Astrocyte (in vitro differentiated cells and primary cell): ENCODE measurements at regions not wholly inside any gene's neighbourhood (a gene's known extent, or its start where the extent isn't known, plus 50 kb on each side); places are given as distances from the start of the nearest gene placed in this dataset.

Experiments used
- DNase-seq: peaks from one replicate; pipeline ENCODE4 v3.0.0-alpha.2; 2010; ENCODE audit warnings: low read depth
- FAIRE-seq: peaks from 2 replicates; lab custom pipeline; 2011; peaks lifted over from hg19 to GRCh38; lab: Jason Lieb, UNC
- H2AFZ ChIP-seq: 2 replicates; pipeline ENCODE4 v1.6.0; 2012; ENCODE audit warnings: low read depth, low read length, inconsistent platforms
- H3K27ac ChIP-seq: 2 replicates; pipeline ENCODE4 v1.5.1; 2011; ENCODE audit warnings: low read depth, low read length, inconsistent platforms
- H3K27me3 ChIP-seq: 2 replicates; pipeline ENCODE4 v1.6.0; 2011; ENCODE audit warnings: low read length, inconsistent platforms; ENCODE audit not compliant: insufficient read depth
- H3K36me3 ChIP-seq: 2 replicates; pipeline ENCODE4 v1.5.1; 2011; ENCODE audit warnings: low read length, inconsistent platforms; ENCODE audit not compliant: insufficient read depth
- H3K4me1 ChIP-seq: 2 replicates; pipeline ENCODE4 v1.5.1; 2011; ENCODE audit warnings: low read length, inconsistent platforms; ENCODE audit not compliant: insufficient read depth
- H3K4me2 ChIP-seq: 2 replicates; pipeline ENCODE4 v1.6.0; 2012; ENCODE audit warnings: low read length, inconsistent platforms
- H3K4me3 ChIP-seq: 2 replicates; pipeline ENCODE4 v1.5.1; 2011; ENCODE audit warnings: low read depth, mild to moderate bottlenecking, low read length, inconsistent platforms; ENCODE audit not compliant: insufficient read depth
- H3K79me2 ChIP-seq: 2 replicates; pipeline ENCODE4 v1.6.0; 2012; ENCODE audit warnings: mild to moderate bottlenecking, low read length, inconsistent platforms; ENCODE audit not compliant: insufficient read depth
- H3K9ac ChIP-seq: 2 replicates; pipeline ENCODE4 v1.6.0; 2012; ENCODE audit warnings: mild to moderate bottlenecking, low read length, inconsistent platforms
- H3K9me3 ChIP-seq: 2 replicates; pipeline ENCODE4 v1.5.1; 2012; ENCODE audit warnings: low read depth, mild to moderate bottlenecking, low read length, inconsistent platforms; ENCODE audit not compliant: insufficient read depth
- H4K20me1 ChIP-seq: 2 replicates; pipeline ENCODE4 v1.6.0; 2012; ENCODE audit warnings: low read length, inconsistent platforms; ENCODE audit not compliant: insufficient read depth
- H3K27ac Mint-ChIP-seq: one replicate; pipeline ENCODE4 v1.8.0; 2021; ENCODE audit warnings: mild to moderate bottlenecking, mixed read lengths; ENCODE audit not compliant: unreplicated experiment
- H3K27me3 Mint-ChIP-seq: one replicate; pipeline ENCODE4 v1.8.0; 2021; ENCODE audit warnings: low read depth, mixed read lengths; ENCODE audit not compliant: unreplicated experiment
- H3K36me3 Mint-ChIP-seq: one replicate; pipeline ENCODE4 v1.8.0; 2021; ENCODE audit warnings: low read depth, mixed read lengths; ENCODE audit not compliant: unreplicated experiment
- H3K4me1 Mint-ChIP-seq: one replicate; pipeline ENCODE4 v1.8.0; 2021; ENCODE audit warnings: low read depth, mixed read lengths; ENCODE audit not compliant: unreplicated experiment
- H3K4me3 Mint-ChIP-seq: one replicate; pipeline ENCODE4 v1.8.0; 2021; ENCODE audit warnings: mild to moderate bottlenecking, moderate library complexity, mixed read lengths; ENCODE audit not compliant: unreplicated experiment
- H3K9me3 Mint-ChIP-seq: one replicate; pipeline ENCODE4 v1.8.0; 2021; ENCODE audit warnings: mild to moderate bottlenecking, mixed read lengths; ENCODE audit not compliant: unreplicated experiment
- EZH2 ChIP-seq: IDR thresholded peaks from 2 replicates; pipeline ENCODE4 v1.6.1; 2012; ENCODE audit warnings: mild to moderate bottlenecking, low read length, inconsistent platforms; ENCODE audit not compliant: insufficient read depth
- TF ChIP-seq, protein P1 (sequence below): IDR thresholded peaks from 2 replicates; pipeline ENCODE4 v1.5.1; 2011; ENCODE audit warnings: low read depth, mild to moderate bottlenecking, inconsistent platforms, low read length, moderate library complexity; ENCODE audit not compliant: insufficient read depth

DNA sequence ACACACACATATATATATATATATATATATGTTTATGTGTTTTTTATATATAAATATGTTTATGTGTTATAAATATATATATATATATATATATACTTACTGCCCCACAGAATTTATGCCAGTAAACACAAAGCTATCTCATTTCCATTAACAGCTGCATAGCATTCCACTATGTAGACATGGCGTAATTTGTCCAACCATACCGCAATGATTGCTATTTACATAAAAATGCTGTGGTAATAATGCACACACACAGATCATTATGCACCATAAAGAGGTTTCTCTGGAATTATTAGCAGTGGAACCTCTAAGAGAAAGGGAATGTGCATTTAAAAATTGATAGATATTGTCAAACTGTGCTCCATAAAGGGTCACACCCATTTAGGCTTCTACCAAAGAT lies 150.1 kb downstream of the CEP120 start:
- no peaks in the 10 kb centered on the region for H3K4me1 Mint-ChIP-seq
- Histone ChIP-seq H3K27me3 (peaks cover 3% of the 10 kb centered on the region), H3K9ac (no peak overlapping the region), H3K9me3 (no peaks in the 10 kb centered on the region), H4K20me1 (no peaks in the 10 kb centered on the region), H2AFZ (no peak overlapping the region), H3K27ac (no peak overlapping the region), H3K4me1 (no peaks in the 10 kb centered on the region), H3K4me3 (no peak overlapping the region), H3K36me3 (no peaks in the 10 kb centered on the region), H3K79me2 (no peaks in the 10 kb centered on the region), H3K4me2 (no peak overlapping the region)
- no peak for FAIRE-seq
- no peak overlapping the region for H3K4me3 Mint-ChIP-seq
- DNase-seq = no peak
- no peak overlapping the region for H3K27ac Mint-ChIP-seq
- H3K9me3 Mint-ChIP-seq = no peaks in the 10 kb centered on the region
- peaks cover 3% of the 10 kb centered on the region for H3K27me3 Mint-ChIP-seq
- no peaks in the 10 kb centered on the region for H3K36me3 Mint-ChIP-seq
- TF ChIP-seq, protein P1, sequence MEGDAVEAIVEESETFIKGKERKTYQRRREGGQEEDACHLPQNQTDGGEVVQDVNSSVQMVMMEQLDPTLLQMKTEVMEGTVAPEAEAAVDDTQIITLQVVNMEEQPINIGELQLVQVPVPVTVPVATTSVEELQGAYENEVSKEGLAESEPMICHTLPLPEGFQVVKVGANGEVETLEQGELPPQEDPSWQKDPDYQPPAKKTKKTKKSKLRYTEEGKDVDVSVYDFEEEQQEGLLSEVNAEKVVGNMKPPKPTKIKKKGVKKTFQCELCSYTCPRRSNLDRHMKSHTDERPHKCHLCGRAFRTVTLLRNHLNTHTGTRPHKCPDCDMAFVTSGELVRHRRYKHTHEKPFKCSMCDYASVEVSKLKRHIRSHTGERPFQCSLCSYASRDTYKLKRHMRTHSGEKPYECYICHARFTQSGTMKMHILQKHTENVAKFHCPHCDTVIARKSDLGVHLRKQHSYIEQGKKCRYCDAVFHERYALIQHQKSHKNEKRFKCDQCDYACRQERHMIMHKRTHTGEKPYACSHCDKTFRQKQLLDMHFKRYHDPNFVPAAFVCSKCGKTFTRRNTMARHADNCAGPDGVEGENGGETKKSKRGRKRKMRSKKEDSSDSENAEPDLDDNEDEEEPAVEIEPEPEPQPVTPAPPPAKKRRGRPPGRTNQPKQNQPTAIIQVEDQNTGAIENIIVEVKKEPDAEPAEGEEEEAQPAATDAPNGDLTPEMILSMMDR = no peak
- no peak for TF ChIP-seq EZH2

DNA sequence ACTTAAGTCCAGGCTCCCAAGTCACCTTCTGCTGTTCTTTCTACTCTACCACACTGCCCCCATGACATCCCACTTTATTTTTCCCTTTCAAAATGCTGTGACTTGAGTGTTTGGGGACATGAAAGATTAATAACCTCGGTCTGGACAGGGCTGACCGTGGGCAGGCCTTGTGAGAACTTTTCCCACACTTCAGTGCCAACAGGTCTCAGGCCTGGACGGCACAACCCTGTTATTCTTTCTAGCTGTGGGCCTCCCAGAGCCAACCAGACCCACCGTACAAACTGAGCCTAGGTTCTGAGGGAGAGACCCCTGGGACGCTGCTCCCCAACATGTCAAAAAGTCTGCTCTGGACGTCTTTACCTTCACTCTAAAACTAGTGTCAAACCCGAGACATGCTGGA lies 153.4 kb downstream of the CEP120 start:
- Histone ChIP-seq H3K4me2 (no peak overlapping the region), H3K9ac (no peak overlapping the region), H4K20me1 (no peaks in the 10 kb centered on the region), H3K4me3 (no peak overlapping the region), H2AFZ (no peak overlapping the region), H3K36me3 (no peaks in the 10 kb centered on the region), H3K9me3 (no peaks in the 10 kb centered on the region), H3K79me2 (no peaks in the 10 kb centered on the region), H3K27me3 (peaks cover 3% of the 10 kb centered on the region), H3K27ac (no peak overlapping the region), H3K4me1 (no peaks in the 10 kb centered on the region)
- Mint-ChIP-seq H3K36me3 (no peaks in the 10 kb centered on the region), H3K4me3 (no peak overlapping the region), H3K9me3 (no peaks in the 10 kb centered on the region), H3K4me1 (no peaks in the 10 kb centered on the region), H3K27ac (no peak overlapping the region), H3K27me3 (peaks cover 3% of the 10 kb centered on the region)
- TF ChIP-seq, protein P1 = no peak
- no peak for TF ChIP-seq EZH2
- no peak for FAIRE-seq
- no peak for DNase-seq

DNA sequence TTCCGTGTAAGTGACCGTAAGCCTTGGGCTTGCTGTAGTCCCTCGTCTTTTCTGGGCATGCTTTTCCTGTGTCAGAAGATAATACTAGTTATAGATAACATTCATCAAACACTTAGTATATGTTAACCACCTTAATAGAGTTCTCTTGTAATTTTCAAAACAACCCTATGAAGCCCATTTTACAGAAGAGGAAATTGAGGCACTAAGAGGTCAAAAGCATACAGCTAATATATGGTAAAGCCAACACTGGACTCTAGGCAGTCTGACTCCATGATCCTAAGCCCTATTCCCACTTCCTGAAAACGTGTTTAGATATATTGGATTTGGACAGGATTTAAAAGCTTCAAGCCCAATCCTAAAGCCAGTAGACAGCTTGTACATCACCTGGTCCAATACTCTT lies 153.8 kb downstream of the CEP120 start:
- Histone ChIP-seq H4K20me1 (no peaks in the 10 kb centered on the region), H3K9ac (no peak overlapping the region), H3K4me2 (no peak overlapping the region), H3K27ac (no peak overlapping the region), H2AFZ (no peak overlapping the region), H3K79me2 (no peaks in the 10 kb centered on the region), H3K9me3 (no peaks in the 10 kb centered on the region), H3K4me3 (no peak overlapping the region), H3K36me3 (no peaks in the 10 kb centered on the region), H3K27me3 (peaks cover 3% of the 10 kb centered on the region), H3K4me1 (no peaks in the 10 kb centered on the region)
- Mint-ChIP-seq H3K4me1 (no peaks in the 10 kb centered on the region), H3K36me3 (no peaks in the 10 kb centered on the region), H3K27me3 (peaks cover 3% of the 10 kb centered on the region), H3K4me3 (no peak overlapping the region), H3K27ac (no peak overlapping the region), H3K9me3 (no peaks in the 10 kb centered on the region)
- FAIRE-seq (no peak), DNase-seq (no peak)
- no peak for TF ChIP-seq EZH2
- TF ChIP-seq, protein P1 = no peak
